ENCODE measurements at regions not wholly inside any gene's neighbourhood (a gene's known extent, or its start where the extent isn't known, plus 50 kb on each side); places are given as distances from the start of the nearest gene placed in this dataset.
"Not testable (repeated sequence)": the region's sequence is repeated elsewhere in the genome, so short reads cannot be mapped to it uniquely, and the experiment has no call there.

GRCh38 chr6:155894262-155894661 lies 438.6 kb upstream of the NOX3 start:
- ATAC-seq, result no peak
- DNase-seq (ENCODE audit: low spot score), result no peak

- ATAC-seq (no peak), DNase-seq (ENCODE audit: low spot score) (no peak)
Measured at GRCh38 chr6:155890409-155890808, 434.8 kb upstream of the NOX3 start.

GRCh38 chr6:155889410-155889809 lies 433.8 kb upstream of the NOX3 start:
- no peak for DNase-seq (ENCODE audit: low spot score)
- no peak for ATAC-seq

GRCh38 chr6:155887421-155887820 lies 431.8 kb upstream of the NOX3 start:
- DNase-seq (ENCODE audit: low spot score) (no peak), ATAC-seq (no peak)

- DNase-seq (ENCODE audit: low spot score) (no peak), ATAC-seq (no peak)
Measured at GRCh38 chr6:155883741-155884140, 428.1 kb upstream of the NOX3 start.

- ATAC-seq, result no peak
- no peak for DNase-seq (ENCODE audit: low spot score)
Measured at GRCh38 chr6:155883334-155883731, 427.7 kb upstream of the NOX3 start.

GRCh38 chr6:155882527-155883333 lies 427.1 kb upstream of the NOX3 start:
- DNase-seq (ENCODE audit: low spot score) (no peak), ATAC-seq (no peak)

GRCh38 chr6:155881826-155882526 lies 426.3 kb upstream of the NOX3 start:
- DNase-seq (ENCODE audit: low spot score) (no peak), ATAC-seq (no peak)

GRCh38 chr6:155880900-155881299 lies 425.3 kb upstream of the NOX3 start:
- ATAC-seq (no peak), DNase-seq (ENCODE audit: low spot score) (no peak)

GRCh38 chr6:155872961-155873360 lies 417.3 kb upstream of the NOX3 start:
- no peak for ATAC-seq

GRCh38 chr6:155867682-155868081 lies 412.0 kb upstream of the NOX3 start:
- ATAC-seq (no peak), DNase-seq (ENCODE audit: low spot score) (no peak)

More at GRCh38 chr6:155872961-155873360, 417.3 kb upstream of the NOX3 start:
- no peak for DNase-seq (ENCODE audit: low spot score)

GRCh38 chr6:155866676-155867390 lies 411.2 kb upstream of the NOX3 start:
- ATAC-seq; DNase-seq (ENCODE audit: low spot score): not testable (repeated sequence)

GRCh38 chr6:155861821-155862220 lies 406.2 kb upstream of the NOX3 start:
- DNase-seq (ENCODE audit: low spot score) (no peak), ATAC-seq (no peak)

GRCh38 chr6:155858906-155859305 lies 403.3 kb upstream of the NOX3 start:
- DNase-seq (ENCODE audit: low spot score); ATAC-seq: not testable (repeated sequence)

GRCh38 chr6:155854787-155855186 lies 399.1 kb upstream of the NOX3 start:
- ATAC-seq (no peak), DNase-seq (ENCODE audit: low spot score) (no peak)

- ATAC-seq (no peak), DNase-seq (ENCODE audit: low spot score) (no peak)
Measured at GRCh38 chr6:155853011-155853410, 397.4 kb upstream of the NOX3 start.

GRCh38 chr6:155850408-155850841 lies 394.8 kb upstream of the NOX3 start:
- ATAC-seq (no peak), DNase-seq (ENCODE audit: low spot score) (no peak)

- ATAC-seq (no peak), DNase-seq (ENCODE audit: low spot score) (no peak)
Measured at GRCh38 chr6:155847711-155848110, 392.1 kb upstream of the NOX3 start.

- ATAC-seq (no peak), DNase-seq (ENCODE audit: low spot score) (no peak)
Measured at GRCh38 chr6:155837474-155837873, 381.8 kb upstream of the NOX3 start.

- no peak for DNase-seq (ENCODE audit: low spot score)
- no peak for ATAC-seq
Measured at GRCh38 chr6:155832596-155832995, 377.0 kb upstream of the NOX3 start.

GRCh38 chr6:155830531-155830930 lies 374.9 kb upstream of the NOX3 start:
- no peak for DNase-seq (ENCODE audit: low spot score)
- no peak for ATAC-seq

- DNase-seq (ENCODE audit: low spot score) (no peak), ATAC-seq (no peak)
Measured at GRCh38 chr6:155829646-155830045, 374.0 kb upstream of the NOX3 start.
